ENCODE measurements at regions not wholly inside any gene's neighbourhood (a gene's known extent, or its start where the extent isn't known, plus 50 kb on each side); places are given as distances from the start of the nearest gene placed in this dataset.

- no peak for TF ChIP-seq TAF1 (IDR thresholded peaks at IDR 0.05; ENCODE audit: borderline replicate concordance, insufficient read depth, low read length)
- no peak for TF ChIP-seq SIN3A (IDR thresholded peaks at IDR 0.05; ENCODE audit: borderline replicate concordance, insufficient read depth, low read length)
- no peak for TF ChIP-seq POLR2AphosphoS5 (IDR thresholded peaks at IDR 0.05; ENCODE audit: low read depth, low read length)
- TF ChIP-seq, protein P1, sequence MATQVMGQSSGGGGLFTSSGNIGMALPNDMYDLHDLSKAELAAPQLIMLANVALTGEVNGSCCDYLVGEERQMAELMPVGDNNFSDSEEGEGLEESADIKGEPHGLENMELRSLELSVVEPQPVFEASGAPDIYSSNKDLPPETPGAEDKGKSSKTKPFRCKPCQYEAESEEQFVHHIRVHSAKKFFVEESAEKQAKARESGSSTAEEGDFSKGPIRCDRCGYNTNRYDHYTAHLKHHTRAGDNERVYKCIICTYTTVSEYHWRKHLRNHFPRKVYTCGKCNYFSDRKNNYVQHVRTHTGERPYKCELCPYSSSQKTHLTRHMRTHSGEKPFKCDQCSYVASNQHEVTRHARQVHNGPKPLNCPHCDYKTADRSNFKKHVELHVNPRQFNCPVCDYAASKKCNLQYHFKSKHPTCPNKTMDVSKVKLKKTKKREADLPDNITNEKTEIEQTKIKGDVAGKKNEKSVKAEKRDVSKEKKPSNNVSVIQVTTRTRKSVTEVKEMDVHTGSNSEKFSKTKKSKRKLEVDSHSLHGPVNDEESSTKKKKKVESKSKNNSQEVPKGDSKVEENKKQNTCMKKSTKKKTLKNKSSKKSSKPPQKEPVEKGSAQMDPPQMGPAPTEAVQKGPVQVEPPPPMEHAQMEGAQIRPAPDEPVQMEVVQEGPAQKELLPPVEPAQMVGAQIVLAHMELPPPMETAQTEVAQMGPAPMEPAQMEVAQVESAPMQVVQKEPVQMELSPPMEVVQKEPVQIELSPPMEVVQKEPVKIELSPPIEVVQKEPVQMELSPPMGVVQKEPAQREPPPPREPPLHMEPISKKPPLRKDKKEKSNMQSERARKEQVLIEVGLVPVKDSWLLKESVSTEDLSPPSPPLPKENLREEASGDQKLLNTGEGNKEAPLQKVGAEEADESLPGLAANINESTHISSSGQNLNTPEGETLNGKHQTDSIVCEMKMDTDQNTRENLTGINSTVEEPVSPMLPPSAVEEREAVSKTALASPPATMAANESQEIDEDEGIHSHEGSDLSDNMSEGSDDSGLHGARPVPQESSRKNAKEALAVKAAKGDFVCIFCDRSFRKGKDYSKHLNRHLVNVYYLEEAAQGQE (IDR thresholded peaks at IDR 0.05; ENCODE audit: insufficient read depth in 1 of 2, low read depth in 2 of 2, low read length in 2 of 2), result no peak
- no peak for TF ChIP-seq FOXP2 (optimal IDR thresholded peaks at IDR 0.05; ENCODE audit: borderline replicate concordance, extremely low read depth, extremely low read length, insufficient read depth)
Observed at GRCh38 chr15:47602121-47602520, 115.2 kb upstream of the SEMA6D start.
